GM12878 (cell line): ENCODE measurements at regions not wholly inside any gene's neighbourhood (a gene's known extent, or its start where the extent isn't known, plus 50 kb on each side); places are given as distances from the start of the nearest gene placed in this dataset.

Experiments
- ATAC-seq: fragments of 200-7000 bp; cut with Tn5 transposase; 3 replicates; pipeline ENCODE4 v1.9.1; 2020; ENCODE audit warnings: mild to moderate bottlenecking, moderate library complexity
- BruUV-seq: library from RNA; stranded (reverse); fragments of 400-500 nt; replicated peaks from 2 replicates; lab custom pipeline; 2021; lab: Mats Ljungman, UMichigan
- CTCF ChIA-PET: fragments of 300-600 bp; sonication (Branson Sonifier 250); formaldehyde crosslinking; extraction: SDS; loops from one replicate; lab custom pipeline; 2021; ENCODE audit warnings: inconsistent platforms; lab: Yijun Ruan, JAX
- POLR2A ChIA-PET: fragments of 350-600 bp; formaldehyde crosslinking; extraction: SDS; loops from one replicate; lab custom pipeline; 2021; ENCODE audit warnings: inconsistent platforms; lab: Charles Lee
- RAD21 ChIA-PET: fragments of 300-600 bp; sonication (Branson Sonifier 250); formaldehyde crosslinking; loops from one replicate; lab custom pipeline; 2023; ENCODE audit warnings: antibody characterized with exemption; ENCODE audit not compliant: unreplicated experiment; lab: Charles Lee
- SMC1A ChIA-PET: fragments of 300-600 bp; sonication (Branson Sonifier 250); formaldehyde crosslinking; loops from one replicate; lab custom pipeline; 2023; ENCODE audit not compliant: unreplicated experiment, uncharacterized antibody; lab: Charles Lee
- DNase-seq: peaks from one replicate; pipeline ENCODE4 v3.0.0-alpha.2; 2011; ENCODE audit warnings: low read depth, low spot score
- FAIRE-seq: peaks from 3 replicates; lab custom pipeline; 2011; peaks lifted over from hg19 to GRCh38; lab: Jason Lieb, UNC
- H2AFZ ChIP-seq: 2 replicates; pipeline ENCODE4 v1.6.0; 2011; ENCODE audit warnings: low read depth, low read length, control low read depth; ENCODE audit not compliant: control insufficient read depth
- H3K27ac ChIP-seq: 2 replicates; pipeline ENCODE4 v1.5.1; 2011; ENCODE audit warnings: control low read depth; ENCODE audit not compliant: control insufficient read depth, insufficient read depth
- H3K27me3 ChIP-seq, 2 experiments: replicated peaks in 1 of 2; 2 replicates each; pipeline versions ENCODE4 v1.6.0 to v1.6.1; 2011; ENCODE audit warnings: low read length in 1 of 2; ENCODE audit not compliant: control insufficient read depth in 2 of 2, insufficient read depth in 2 of 2
- H3K36me3 ChIP-seq, 2 experiments: 2 replicates each; pipeline ENCODE4 v1.5.1; 2011; ENCODE audit warnings: low read length in 1 of 2; ENCODE audit not compliant: control insufficient read depth in 2 of 2, insufficient read depth in 2 of 2
- H3K4me1 ChIP-seq: 2 replicates; pipeline ENCODE4 v1.6.1; 2011; ENCODE audit warnings: mild to moderate bottlenecking, low read length, moderate library complexity, mixed read lengths; ENCODE audit not compliant: control insufficient read depth, insufficient read depth
- H3K4me2 ChIP-seq: 2 replicates; pipeline ENCODE4 v1.6.0; 2011; ENCODE audit warnings: control low read depth; ENCODE audit not compliant: control insufficient read depth, insufficient read depth
- H3K4me3 ChIP-seq: fragments of 200-600 bp; sonication (generic); 2 replicates; pipeline ENCODE4 v1.5.1; 2016
- H3K79me2 ChIP-seq: 2 replicates; pipeline ENCODE4 v1.6.0; 2011; ENCODE audit warnings: low read length; ENCODE audit not compliant: control insufficient read depth, insufficient read depth
- H3K9ac ChIP-seq: 2 replicates; pipeline ENCODE4 v1.8.0; 2011; ENCODE audit warnings: low read length, control low read depth, mixed read lengths; ENCODE audit not compliant: control insufficient read depth, insufficient read depth
- H3K9me3 ChIP-seq: replicated peaks from 3 replicates; pipeline ENCODE4 v1.5.1; 2011; ENCODE audit warnings: mild to moderate bottlenecking, low read length; ENCODE audit not compliant: control insufficient read depth, insufficient read depth
- H4K20me1 ChIP-seq: 2 replicates; pipeline ENCODE4 v1.6.0; 2011; ENCODE audit not compliant: control insufficient read depth, insufficient read depth
- ASH2L ChIP-seq: fragments of 300-600, 200-600 bp; sonication (generic); IDR thresholded peaks from 2 replicates; pipeline ENCODE4 v1.6.1; 2017; ENCODE audit warnings: low read depth, mild to moderate bottlenecking, borderline replicate concordance
- BRCA1 ChIP-seq: IDR thresholded peaks from 2 replicates; pipeline ENCODE4 v1.6.1; 2011; ENCODE audit warnings: low read depth, low read length, improper control_type of control experiment
- CBFB ChIP-seq: IDR thresholded peaks from 2 replicates; pipeline ENCODE4 v1.6.1; 2016; ENCODE audit warnings: antibody characterized with exemption, low read depth
- CBX3 ChIP-seq: fragments of 200-600 bp; sonication (generic); IDR thresholded peaks from 2 replicates; pipeline ENCODE4 v1.6.1; 2016; ENCODE audit warnings: low read depth, borderline replicate concordance
- CTCF ChIP-seq, 3 experiments: IDR thresholded peaks in 2 of 3; conservative IDR thresholded peaks in 1 of 3; 2 replicates each; pipeline ENCODE4 v1.5.1; 2011; ENCODE audit warnings: low read depth in 3 of 3, low read length in 3 of 3, mild to moderate bottlenecking in 3 of 3, control low read depth in 2 of 3, moderate library complexity in 2 of 3, inconsistent platforms in 1 of 3, mixed read lengths in 1 of 3; ENCODE audit not compliant: control insufficient read depth in 2 of 3, insufficient read depth in 1 of 3; ENCODE audit errors: extremely low read depth in 1 of 3
- LARP7 ChIP-seq: fragments of 450-650 bp; IDR thresholded peaks from 2 replicates; pipeline ENCODE4 v1.6.1; 2017; ENCODE audit warnings: mild to moderate bottlenecking
- NFIC ChIP-seq: IDR thresholded peaks from 2 replicates; pipeline ENCODE4 v1.6.1; 2012; ENCODE audit warnings: low read depth, mild to moderate bottlenecking, inconsistent platforms, low read length, moderate library complexity
- POLR2AphosphoS5 ChIP-seq: IDR thresholded peaks from 2 replicates; pipeline ENCODE4 v1.6.1; 2011; ENCODE audit warnings: mild to moderate bottlenecking, low read length, inconsistent platforms
- SMC3 ChIP-seq: IDR thresholded peaks from 2 replicates; pipeline ENCODE4 v1.6.1; 2011; ENCODE audit warnings: low read length, improper control_type of control experiment, borderline replicate concordance
- YBX1 ChIP-seq: fragments of 450-650 bp; IDR thresholded peaks from 2 replicates; pipeline ENCODE4 v1.6.1; 2016; ENCODE audit warnings: antibody characterized with exemption
- WGBS: methylation state at CpG from one replicate; pipeline ENCODE4 v1.1.6; 2016; ENCODE audit warnings: low lambda C conversion rate; ENCODE audit not compliant: insufficient replicate concordance, insufficient coverage; ENCODE audit errors: missing lambda C conversion rate; 5-methylcytosine and 5-hydroxymethylcytosine counted together
- in situ Hi-C: fragments of 300-500 bp; cut with MboI; formaldehyde crosslinking; loops from 9 replicates; pipeline ENCODE4 v1.14.3; 2018; ENCODE audit warnings: mixed read lengths
- intact Hi-C: fragments of 100-400 bp; cut with micrococcal nuclease; formaldehyde crosslinking; loops from one replicate; pipeline ENCODE4 v1.14.2; 2022; ENCODE audit not compliant: unreplicated experiment
- TF ChIP-seq, protein P1 (sequence below): IDR thresholded peaks from 2 replicates; pipeline ENCODE4 v1.6.1; 2012; ENCODE audit warnings: mild to moderate bottlenecking, low read depth, low read length

- ChIA-PET POLR2A (no interaction called here), RAD21 (no interaction called here), CTCF (no interaction called here), SMC1A (no interaction called here)
- no peak for DNase-seq
- H3K79me2 ChIP-seq = no peaks in the 10 kb centered on the region
- in situ Hi-C loops = no loop called here
- FAIRE-seq = no peak
- ATAC-seq = no peak
- WGBS = 14% methylated on average over 3 of the region's 3 CpGs
- H3K27ac ChIP-seq = no peak overlapping the region
- no peaks in the 10 kb centered on the region for H4K20me1 ChIP-seq
- H3K4me2 ChIP-seq = no peak overlapping the region
- intact Hi-C loops = no loop called here
- TF ChIP-seq, protein P1, sequence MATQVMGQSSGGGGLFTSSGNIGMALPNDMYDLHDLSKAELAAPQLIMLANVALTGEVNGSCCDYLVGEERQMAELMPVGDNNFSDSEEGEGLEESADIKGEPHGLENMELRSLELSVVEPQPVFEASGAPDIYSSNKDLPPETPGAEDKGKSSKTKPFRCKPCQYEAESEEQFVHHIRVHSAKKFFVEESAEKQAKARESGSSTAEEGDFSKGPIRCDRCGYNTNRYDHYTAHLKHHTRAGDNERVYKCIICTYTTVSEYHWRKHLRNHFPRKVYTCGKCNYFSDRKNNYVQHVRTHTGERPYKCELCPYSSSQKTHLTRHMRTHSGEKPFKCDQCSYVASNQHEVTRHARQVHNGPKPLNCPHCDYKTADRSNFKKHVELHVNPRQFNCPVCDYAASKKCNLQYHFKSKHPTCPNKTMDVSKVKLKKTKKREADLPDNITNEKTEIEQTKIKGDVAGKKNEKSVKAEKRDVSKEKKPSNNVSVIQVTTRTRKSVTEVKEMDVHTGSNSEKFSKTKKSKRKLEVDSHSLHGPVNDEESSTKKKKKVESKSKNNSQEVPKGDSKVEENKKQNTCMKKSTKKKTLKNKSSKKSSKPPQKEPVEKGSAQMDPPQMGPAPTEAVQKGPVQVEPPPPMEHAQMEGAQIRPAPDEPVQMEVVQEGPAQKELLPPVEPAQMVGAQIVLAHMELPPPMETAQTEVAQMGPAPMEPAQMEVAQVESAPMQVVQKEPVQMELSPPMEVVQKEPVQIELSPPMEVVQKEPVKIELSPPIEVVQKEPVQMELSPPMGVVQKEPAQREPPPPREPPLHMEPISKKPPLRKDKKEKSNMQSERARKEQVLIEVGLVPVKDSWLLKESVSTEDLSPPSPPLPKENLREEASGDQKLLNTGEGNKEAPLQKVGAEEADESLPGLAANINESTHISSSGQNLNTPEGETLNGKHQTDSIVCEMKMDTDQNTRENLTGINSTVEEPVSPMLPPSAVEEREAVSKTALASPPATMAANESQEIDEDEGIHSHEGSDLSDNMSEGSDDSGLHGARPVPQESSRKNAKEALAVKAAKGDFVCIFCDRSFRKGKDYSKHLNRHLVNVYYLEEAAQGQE = no peak
- no peak overlapping the region for H3K9ac ChIP-seq
- H3K36me3 ChIP-seq = no peaks in the 10 kb centered on the region
- H3K4me3 ChIP-seq = no peak overlapping the region
- no TSS peak for BruUV-seq
- H2AFZ ChIP-seq = no peak overlapping the region
- no peaks in the 10 kb centered on the region for H3K9me3 ChIP-seq
- H3K4me1 ChIP-seq = no peaks in the 10 kb centered on the region
- peaks cover 0 to 2% of the 10 kb centered on the region in 2 experiments for H3K27me3 ChIP-seq
Measured at GRCh38 chr17:45706033-45706432, 78.1 kb upstream of the CRHR1 start.

- ChIA-PET POLR2A (no interaction called here), SMC1A (no interaction called here), CTCF (no interaction called here), RAD21 (no interaction called here)
- DNase-seq = no peak
- H4K20me1 ChIP-seq = no peaks in the 10 kb centered on the region
- H3K27me3 ChIP-seq = no peaks in the 10 kb centered on the region; a peak in 1 of 4 replicates
- no peak overlapping the region for H3K4me2 ChIP-seq
- H3K79me2 ChIP-seq = no peaks in the 10 kb centered on the region
- TF ChIP-seq YBX1 = no peak
- no peak for TF ChIP-seq CTCF (IDR thresholded peaks at IDR 0.05 in 2 of 3, conservative IDR thresholded peaks at IDR 0.05 in 1 of 3; ENCODE audit: control insufficient read depth in 2 of 3, extremely low read depth in 1 of 3, insufficient read depth in 1 of 3, low read depth in 3 of 3, low read length in 3 of 3)
- no peak for TF ChIP-seq LARP7
- TF ChIP-seq BRCA1 = no peak
- TF ChIP-seq CBFB = no peak
- no peak for TF ChIP-seq NFIC
- TF ChIP-seq SMC3 = no peak
- TF ChIP-seq POLR2AphosphoS5 = no peak
- TF ChIP-seq ASH2L = no peak
- no peak for TF ChIP-seq CBX3
- ATAC-seq = no peak
- no peaks in the 10 kb centered on the region for H3K9me3 ChIP-seq
- no TSS peak for BruUV-seq
- no peak overlapping the region for H3K4me3 ChIP-seq
- FAIRE-seq = no peak
- no peak overlapping the region for H2AFZ ChIP-seq
- no peak overlapping the region for H3K27ac ChIP-seq
- WGBS = 11% methylated on average over 5 of the region's 5 CpGs
- H3K4me1 ChIP-seq = no peaks in the 10 kb centered on the region
- H3K36me3 ChIP-seq = no peaks in the 10 kb centered on the region
- in situ Hi-C loops (no loop called here), intact Hi-C loops (no loop called here)
- no peak overlapping the region for H3K9ac ChIP-seq
Measured at GRCh38 chr17:45708707-45709290, 75.3 kb upstream of the CRHR1 start.
